Keratinocyte (primary cell): ENCODE measurements at regions not wholly inside any gene's neighbourhood (a gene's known extent, or its start where the extent isn't known, plus 50 kb on each side); places are given as distances from the start of the nearest gene placed in this dataset.

Source experiments
- EZH2 ChIP-seq: IDR thresholded peaks from one replicate; pipeline ENCODE4 v1.6.1; 2012; ENCODE audit warnings: inconsistent platforms, mild to moderate bottlenecking, low read length, moderate library complexity
- TF ChIP-seq, protein P1 (sequence below), 3 experiments: IDR thresholded peaks in 1 of 3; conservative IDR thresholded peaks in 1 of 3; optimal IDR thresholded peaks in 1 of 3; 2 replicates in 2 of 3; 3 replicates in 1 of 3; pipeline versions ENCODE3 to v1.5.1; 2011; ENCODE audit warnings: low read length in 3 of 3, mild to moderate bottlenecking in 3 of 3, moderate library complexity in 2 of 3, control low read depth in 1 of 3, inconsistent platforms in 1 of 3; ENCODE audit not compliant: insufficient read depth in 2 of 3; ENCODE audit errors: extremely low read depth in 1 of 3

DNA sequence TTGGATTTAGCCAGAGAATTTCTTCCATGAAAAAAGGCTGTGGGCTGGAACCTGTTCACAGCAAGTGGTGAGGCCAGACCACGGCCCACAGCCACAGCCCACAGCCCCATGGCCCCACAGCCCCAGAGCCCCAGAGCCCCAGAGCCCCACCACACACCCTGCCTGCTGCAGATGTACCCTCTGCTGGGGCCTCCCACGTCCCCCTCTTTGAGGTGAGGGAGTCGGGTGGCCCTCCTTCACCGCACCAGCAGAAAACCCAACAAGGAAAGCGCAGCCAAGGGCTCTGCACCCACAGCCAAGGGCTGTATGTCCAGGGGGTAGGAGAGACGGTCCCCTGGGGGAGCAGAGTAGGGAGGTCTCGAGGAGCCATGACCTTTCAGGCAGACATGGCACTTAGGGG, 327.5 kb upstream of the DIO3 start:
- TF ChIP-seq, protein P1, sequence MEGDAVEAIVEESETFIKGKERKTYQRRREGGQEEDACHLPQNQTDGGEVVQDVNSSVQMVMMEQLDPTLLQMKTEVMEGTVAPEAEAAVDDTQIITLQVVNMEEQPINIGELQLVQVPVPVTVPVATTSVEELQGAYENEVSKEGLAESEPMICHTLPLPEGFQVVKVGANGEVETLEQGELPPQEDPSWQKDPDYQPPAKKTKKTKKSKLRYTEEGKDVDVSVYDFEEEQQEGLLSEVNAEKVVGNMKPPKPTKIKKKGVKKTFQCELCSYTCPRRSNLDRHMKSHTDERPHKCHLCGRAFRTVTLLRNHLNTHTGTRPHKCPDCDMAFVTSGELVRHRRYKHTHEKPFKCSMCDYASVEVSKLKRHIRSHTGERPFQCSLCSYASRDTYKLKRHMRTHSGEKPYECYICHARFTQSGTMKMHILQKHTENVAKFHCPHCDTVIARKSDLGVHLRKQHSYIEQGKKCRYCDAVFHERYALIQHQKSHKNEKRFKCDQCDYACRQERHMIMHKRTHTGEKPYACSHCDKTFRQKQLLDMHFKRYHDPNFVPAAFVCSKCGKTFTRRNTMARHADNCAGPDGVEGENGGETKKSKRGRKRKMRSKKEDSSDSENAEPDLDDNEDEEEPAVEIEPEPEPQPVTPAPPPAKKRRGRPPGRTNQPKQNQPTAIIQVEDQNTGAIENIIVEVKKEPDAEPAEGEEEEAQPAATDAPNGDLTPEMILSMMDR (optimal IDR thresholded peaks at IDR 0.05 in 1 of 3, IDR thresholded peaks at IDR 0.05 in 1 of 3, conservative IDR thresholded peaks at IDR 0.05 in 1 of 3; ENCODE audit: extremely low read depth in 1 of 3, insufficient read depth in 2 of 3, low read length in 3 of 3): no peak
- no peak for TF ChIP-seq EZH2
